ENCODE measurements at regions not wholly inside any gene's neighbourhood (a gene's known extent, or its start where the extent isn't known, plus 50 kb on each side); places are given as distances from the start of the nearest gene placed in this dataset.

GRCh38 chr11:119809346-119809745 lies 80.3 kb upstream of the NECTIN1 start:
- intact Hi-C loops (cut with DNase I): no loop called here
- Histone ChIP-seq H3K9me3 (peaks cover 0 to 6% (median 0%) of the 10 kb centered on the region in 4 donors), H3K4me1 (no peaks in the 10 kb centered on the region), H3K36me3 (no peaks in the 10 kb centered on the region), H3K27ac (no peak overlapping the region), H3K4me3 (no peak overlapping the region), H3K27me3 (peaks cover 0 to 4% (median 0%) of the 10 kb centered on the region in 3 donors)
- 74 to 87% methylated on average over 7 of the region's 7 CpGs for WGBS, 2 donors
- DNase-seq: no peak
- TF ChIP-seq EP300 (IDR thresholded peaks at IDR 0.05): no peak
- TF ChIP-seq POLR2AphosphoS5 (IDR thresholded peaks at IDR 0.05): no peak
- no peak for TF ChIP-seq POLR2A (IDR thresholded peaks at IDR 0.05)
- no peak for TF ChIP-seq CTCF (IDR thresholded peaks at IDR 0.05)

- Histone ChIP-seq H3K4me3 (no peak overlapping the region), H3K9me3 (peaks cover 0 to under 1% (median 0%) of the 10 kb centered on the region in 4 donors), H3K27me3 (peaks cover 0 to 4% (median 0%) of the 10 kb centered on the region in 3 donors), H3K4me1 (no peaks in the 10 kb centered on the region), H3K36me3 (no peaks in the 10 kb centered on the region), H3K27ac (no peak overlapping the region)
- no peak for DNase-seq
- 61 to 74% methylated on average over 12 of the region's 12 CpGs for WGBS, 2 donors
- intact Hi-C loops (cut with DNase I): no loop called here
- no peak for TF ChIP-seq EP300 (IDR thresholded peaks at IDR 0.05)
- no peak for TF ChIP-seq CTCF (IDR thresholded peaks at IDR 0.05)
- no peak for TF ChIP-seq POLR2A (IDR thresholded peaks at IDR 0.05)
- TF ChIP-seq POLR2AphosphoS5 (IDR thresholded peaks at IDR 0.05): no peak
Measured at GRCh38 chr11:119808407-119809185, 79.6 kb upstream of the NECTIN1 start.

GRCh38 chr11:119807841-119808240 lies 78.8 kb upstream of the NECTIN1 start:
- Histone ChIP-seq H3K4me1 (no peaks in the 10 kb centered on the region), H3K36me3 (no peaks in the 10 kb centered on the region), H3K9me3 (no peaks in the 10 kb centered on the region), H3K27ac (no peak overlapping the region), H3K27me3 (peaks cover 0 to 4% (median 0%) of the 10 kb centered on the region in 3 donors), H3K4me3 (no peak overlapping the region)
- no peak for TF ChIP-seq EP300 (IDR thresholded peaks at IDR 0.05)
- no peak for TF ChIP-seq POLR2AphosphoS5 (IDR thresholded peaks at IDR 0.05)
- no peak for TF ChIP-seq POLR2A (IDR thresholded peaks at IDR 0.05)
- no peak for TF ChIP-seq CTCF (IDR thresholded peaks at IDR 0.05)
- intact Hi-C loops (cut with DNase I): no loop called here
- 73% methylated on average over 3 of the region's 3 CpGs for WGBS, 2 donors
- no peak for DNase-seq

- DNase-seq: no peak
- Histone ChIP-seq H3K36me3 (no peaks in the 10 kb centered on the region), H3K9me3 (no peaks in the 10 kb centered on the region), H3K4me1 (no peaks in the 10 kb centered on the region), H3K27me3 (peaks cover 0 to 4% (median 0%) of the 10 kb centered on the region in 3 donors), H3K27ac (no peak overlapping the region), H3K4me3 (no peak overlapping the region)
- TF ChIP-seq POLR2AphosphoS5 (IDR thresholded peaks at IDR 0.05) (no peak), POLR2A (IDR thresholded peaks at IDR 0.05) (no peak), EP300 (IDR thresholded peaks at IDR 0.05) (no peak), CTCF (IDR thresholded peaks at IDR 0.05) (no peak)
- intact Hi-C loops (cut with DNase I): no loop called here
- WGBS, 2 donors: 86 to 93% methylated on average over 5 of the region's 5 CpGs
Measured at GRCh38 chr11:119807402-119807801, 78.4 kb upstream of the NECTIN1 start.
